ENCODE measurements at regions not wholly inside any gene's neighbourhood (a gene's known extent, or its start where the extent isn't known, plus 50 kb on each side); places are given as distances from the start of the nearest gene placed in this dataset.
"Not testable (repeated sequence)": the region's sequence is repeated elsewhere in the genome, so short reads cannot be mapped to it uniquely, and the experiment has no call there.

DNA sequence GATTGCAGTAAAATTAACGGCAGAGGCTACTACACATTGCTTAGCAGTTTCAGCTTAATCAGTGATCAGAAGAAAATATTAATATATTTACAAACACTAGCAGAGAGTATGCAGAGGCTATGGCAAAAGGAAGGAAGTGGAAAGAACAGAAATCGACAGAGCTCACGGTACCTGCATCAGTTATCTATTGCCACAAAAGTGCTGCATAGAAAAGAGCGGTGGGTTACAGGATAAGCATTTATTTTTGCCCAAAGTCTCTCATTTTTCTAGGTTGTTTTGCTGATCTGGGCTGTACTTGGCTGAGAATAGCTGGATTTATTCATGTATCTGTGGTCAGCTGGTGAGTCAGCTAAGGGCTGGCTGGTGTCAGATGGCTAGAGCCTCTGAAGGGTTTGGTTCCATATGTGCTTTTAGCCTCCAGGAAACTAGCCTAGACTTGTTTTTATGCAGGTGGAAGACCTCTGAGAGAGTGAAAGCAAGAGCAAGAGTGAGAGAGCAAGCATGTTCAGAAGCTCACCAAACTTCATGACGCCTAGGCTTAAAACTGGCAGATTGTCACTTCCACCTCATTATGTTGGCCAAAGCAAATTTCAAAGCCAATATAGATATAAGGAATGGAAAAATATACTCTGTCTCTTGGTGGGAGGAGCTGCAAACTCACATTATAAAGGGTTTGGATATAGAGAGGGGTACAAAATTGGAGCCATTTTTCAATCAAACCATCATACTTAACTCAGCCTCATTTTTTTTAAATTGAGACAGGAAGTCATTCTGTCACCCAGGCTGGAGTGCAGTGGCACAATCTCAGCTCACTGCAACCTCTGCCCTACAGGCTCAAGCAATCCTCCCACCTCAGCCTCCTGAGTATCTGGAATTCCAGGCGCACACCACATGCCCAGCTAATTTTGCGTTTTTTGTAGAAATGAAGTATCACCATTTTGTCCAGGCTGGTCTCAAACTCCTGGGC lies 153.2 kb upstream of the RPL34 start:
- H3K4me3 Mint-ChIP-seq, result peak overlapping the region; percentile 81
- no peaks in the 10 kb centered on the region for H3K9me3 Mint-ChIP-seq
- peak overlapping the region; percentile 97 for H3K27ac Mint-ChIP-seq
- H3K4me1 Mint-ChIP-seq (ENCODE audit: low read depth), result peaks cover 39% of the 10 kb centered on the region
- no peaks in the 10 kb centered on the region for H3K27me3 Mint-ChIP-seq (ENCODE audit: low read depth)
- peaks cover 4% of the 10 kb centered on the region for H3K36me3 Mint-ChIP-seq (ENCODE audit: low read depth)
- peak; percentile 37 for DNase-seq (ENCODE audit: low spot score)

DNA sequence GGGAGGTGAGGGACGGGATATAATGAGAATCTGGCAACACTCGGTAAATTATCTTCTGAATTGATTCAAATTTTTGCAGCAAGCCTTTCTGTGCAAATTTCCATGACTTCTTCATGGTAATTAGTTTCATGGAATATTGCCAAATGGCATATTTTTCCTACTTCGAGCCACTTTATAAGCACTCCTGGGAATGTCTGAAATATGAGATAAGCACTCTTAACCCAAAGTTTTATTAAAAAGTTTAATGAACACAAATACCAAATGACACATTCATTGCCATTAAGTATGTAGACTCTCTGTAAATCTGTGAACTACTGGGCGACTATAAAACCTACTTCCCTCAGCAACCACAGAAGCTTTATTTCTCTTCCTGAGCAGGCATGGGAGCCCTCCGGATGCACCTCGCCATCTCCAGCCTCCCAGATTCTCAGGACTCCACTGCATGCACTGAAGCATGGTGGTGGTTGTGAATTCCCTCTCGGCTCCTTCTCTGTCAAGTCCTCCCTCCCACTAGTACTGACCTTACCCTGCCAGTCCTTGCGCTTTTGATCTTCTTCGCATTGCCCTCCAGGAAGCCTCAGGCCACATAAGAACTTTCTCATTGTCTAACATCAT lies 154.4 kb upstream of the RPL34 start:
- H3K4me3 Mint-ChIP-seq, result peak overlapping the region; percentile 81
- DNase-seq (ENCODE audit: low spot score), result no peak
- peaks cover 39% of the 10 kb centered on the region for H3K4me1 Mint-ChIP-seq (ENCODE audit: low read depth)
- peaks cover 2% of the 10 kb centered on the region for H3K36me3 Mint-ChIP-seq (ENCODE audit: low read depth)
- H3K9me3 Mint-ChIP-seq, result no peaks in the 10 kb centered on the region
- no peaks in the 10 kb centered on the region for H3K27me3 Mint-ChIP-seq (ENCODE audit: low read depth)
- peak overlapping the region; percentile 43 for H3K27ac Mint-ChIP-seq

DNA sequence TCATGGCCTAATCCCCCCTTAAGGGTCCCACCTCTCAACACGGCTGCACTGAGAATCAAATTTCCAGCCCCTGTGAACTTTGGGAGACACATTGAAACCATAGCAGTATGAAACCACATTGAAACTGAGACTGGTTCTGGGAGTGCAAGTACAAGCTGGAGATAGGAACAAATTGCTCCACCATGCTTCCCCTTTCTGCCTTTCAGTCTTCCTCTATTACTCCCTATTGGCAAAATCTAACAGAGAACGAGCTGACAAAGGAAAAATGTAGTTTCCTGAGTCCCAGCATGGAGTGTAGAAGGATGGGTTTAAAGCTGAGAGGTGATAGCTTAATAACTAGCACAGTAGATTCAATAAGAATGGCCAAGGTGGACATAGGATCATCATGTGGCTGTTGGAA lies 161.7 kb upstream of the RPL34 start:
- H3K27me3 Mint-ChIP-seq (ENCODE audit: low read depth), result peaks cover 17% of the 10 kb centered on the region
- no peak overlapping the region for H3K4me3 Mint-ChIP-seq
- no peak overlapping the region for H3K27ac Mint-ChIP-seq
- no peaks in the 10 kb centered on the region for H3K9me3 Mint-ChIP-seq
- H3K36me3 Mint-ChIP-seq (ENCODE audit: low read depth), result no peaks in the 10 kb centered on the region
- no peak for DNase-seq (ENCODE audit: low spot score)
- H3K4me1 Mint-ChIP-seq (ENCODE audit: low read depth), result no peaks in the 10 kb centered on the region

DNA sequence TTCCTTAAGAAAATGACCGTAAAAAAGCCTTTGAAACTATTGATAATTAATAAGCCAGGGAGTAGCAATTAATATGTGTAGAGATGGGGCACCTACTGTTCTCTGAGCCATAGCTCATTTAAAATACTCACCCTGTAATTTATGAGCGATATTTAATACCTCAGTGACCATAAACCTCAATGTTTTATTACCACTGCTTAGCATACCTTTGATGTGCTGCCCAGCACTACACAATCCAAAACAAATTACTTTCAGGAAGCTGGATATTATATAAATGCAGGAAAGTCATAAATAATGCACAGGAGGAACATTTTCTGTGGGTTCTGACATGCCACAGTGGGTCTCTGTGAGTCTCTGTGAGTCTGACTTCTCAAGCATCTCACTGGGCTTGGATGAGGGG lies 166.1 kb upstream of the RPL34 start:
- Mint-ChIP-seq H3K4me3 (no peak overlapping the region), H3K36me3 (ENCODE audit: low read depth) (no peaks in the 10 kb centered on the region), H3K27ac (no peak overlapping the region), H3K4me1 (ENCODE audit: low read depth) (peaks cover 3% of the 10 kb centered on the region), H3K9me3 (no peaks in the 10 kb centered on the region), H3K27me3 (ENCODE audit: low read depth) (peaks cover 26% of the 10 kb centered on the region)
- DNase-seq (ENCODE audit: low spot score), result no peak

DNA sequence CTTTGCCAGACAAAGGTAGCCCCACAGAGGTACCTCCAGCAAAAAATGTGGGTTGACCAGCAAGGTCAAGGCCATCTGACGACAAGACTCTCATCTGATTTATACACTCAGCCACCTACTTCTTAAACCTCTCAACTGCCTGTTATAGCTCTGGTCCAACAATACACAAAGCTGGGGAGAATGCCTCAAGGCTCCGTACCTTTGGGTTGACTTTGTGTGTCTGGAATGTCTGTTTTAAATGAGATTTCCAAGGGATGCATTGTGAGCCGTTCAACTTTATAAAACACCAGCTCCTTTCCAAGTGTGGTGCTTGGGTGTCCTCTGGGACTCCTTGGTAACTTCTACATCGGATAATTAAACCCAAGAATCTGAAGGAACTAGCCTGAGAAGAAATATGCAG lies 167.0 kb upstream of the RPL34 start:
- no peaks in the 10 kb centered on the region for H3K9me3 Mint-ChIP-seq
- no peak overlapping the region for H3K4me3 Mint-ChIP-seq
- no peaks in the 10 kb centered on the region for H3K36me3 Mint-ChIP-seq (ENCODE audit: low read depth)
- no peak overlapping the region for H3K27ac Mint-ChIP-seq
- no peak for DNase-seq (ENCODE audit: low spot score)
- peaks cover 7% of the 10 kb centered on the region for H3K4me1 Mint-ChIP-seq (ENCODE audit: low read depth)
- peaks cover 26% of the 10 kb centered on the region for H3K27me3 Mint-ChIP-seq (ENCODE audit: low read depth)

DNA sequence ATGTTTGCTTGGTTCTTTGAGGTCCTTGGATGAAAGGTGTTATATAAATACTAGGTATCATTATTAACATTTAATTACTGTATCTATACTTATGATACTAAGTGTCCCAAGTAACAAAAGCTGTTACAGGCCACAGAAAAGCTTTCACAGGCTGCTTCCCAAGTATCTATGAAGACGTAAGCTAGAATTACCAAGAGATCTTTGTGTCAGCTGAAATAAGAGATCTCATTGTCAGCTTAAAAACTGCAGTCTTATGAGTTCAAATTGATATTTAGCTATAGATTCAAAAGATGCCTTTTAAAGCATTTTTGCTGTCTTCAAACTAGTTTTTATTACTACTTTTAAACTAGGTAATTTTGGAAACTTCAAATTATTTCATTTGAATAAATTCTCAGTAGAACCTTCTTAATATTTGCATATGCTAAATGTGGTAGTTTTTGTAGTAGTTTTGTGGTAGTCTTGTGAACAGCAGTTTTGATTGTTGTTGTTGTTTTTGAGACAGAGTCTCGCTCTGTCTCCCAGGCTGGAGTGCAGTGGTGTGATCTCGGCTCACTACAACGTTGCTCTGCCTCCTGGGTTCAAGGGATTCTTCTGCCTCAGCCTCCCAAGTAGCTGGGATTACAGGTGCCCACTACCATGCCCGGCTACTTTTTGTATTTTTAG lies 170.0 kb upstream of the RPL34 start:
- peaks cover 24% of the 10 kb centered on the region for H3K27me3 Mint-ChIP-seq (ENCODE audit: low read depth)
- no peaks in the 10 kb centered on the region for H3K36me3 Mint-ChIP-seq (ENCODE audit: low read depth)
- peaks cover 7% of the 10 kb centered on the region for H3K4me1 Mint-ChIP-seq (ENCODE audit: low read depth)
- no peak for DNase-seq (ENCODE audit: low spot score)
- no peak overlapping the region for H3K27ac Mint-ChIP-seq
- no peaks in the 10 kb centered on the region for H3K9me3 Mint-ChIP-seq
- no peak overlapping the region for H3K4me3 Mint-ChIP-seq

DNA sequence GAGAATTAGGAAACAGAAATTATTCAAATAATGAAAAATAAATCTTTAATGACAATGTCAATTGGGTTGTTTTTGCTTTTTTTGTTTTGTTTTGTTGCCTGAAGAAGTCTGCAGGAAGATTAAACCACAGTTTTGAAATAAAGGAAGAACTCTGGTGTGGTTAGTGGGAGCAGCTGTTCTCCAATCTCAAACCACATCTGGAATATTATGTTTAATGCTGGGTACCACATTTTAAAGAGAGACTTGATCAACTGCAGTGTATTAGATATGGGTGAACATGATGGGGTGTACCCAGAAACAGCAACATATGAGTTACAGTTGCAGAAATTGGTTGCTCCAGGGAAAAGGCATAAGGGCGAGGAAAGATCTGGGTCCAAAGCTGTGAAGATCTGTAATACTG lies 171.2 kb upstream of the RPL34 start:
- no peak for DNase-seq (ENCODE audit: low spot score)
- no peak overlapping the region for H3K27ac Mint-ChIP-seq
- H3K9me3 Mint-ChIP-seq, result no peaks in the 10 kb centered on the region
- H3K4me1 Mint-ChIP-seq (ENCODE audit: low read depth), result peaks cover 7% of the 10 kb centered on the region
- no peak overlapping the region for H3K4me3 Mint-ChIP-seq
- H3K36me3 Mint-ChIP-seq (ENCODE audit: low read depth), result no peaks in the 10 kb centered on the region
- H3K27me3 Mint-ChIP-seq (ENCODE audit: low read depth), result peaks cover 16% of the 10 kb centered on the region

DNA sequence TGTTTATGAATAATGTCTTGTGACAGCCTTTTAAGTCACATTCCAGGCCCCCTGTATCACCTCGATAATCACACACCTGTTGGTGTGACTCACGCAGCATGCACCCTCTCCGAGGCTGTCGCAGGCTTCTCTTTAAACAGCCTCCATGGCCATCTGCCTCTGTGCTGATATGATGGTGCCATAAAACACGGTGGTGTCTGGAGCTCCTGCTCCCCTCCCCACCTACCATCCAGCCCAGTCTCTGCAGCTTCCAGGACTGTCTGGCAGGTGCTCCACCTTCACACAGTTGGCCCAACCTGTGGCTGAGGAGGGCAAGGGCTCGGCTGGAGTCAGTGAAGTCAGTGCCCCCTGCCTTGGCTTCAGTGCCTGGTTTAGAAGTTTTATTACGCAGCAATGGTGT lies 173.8 kb upstream of the RPL34 start:
- Mint-ChIP-seq H3K27me3 (ENCODE audit: low read depth) (peaks cover 12% of the 10 kb centered on the region), H3K36me3 (ENCODE audit: low read depth) (no peaks in the 10 kb centered on the region), H3K4me1 (ENCODE audit: low read depth) (peaks cover 10% of the 10 kb centered on the region), H3K4me3 (no peak overlapping the region), H3K27ac (no peak overlapping the region), H3K9me3 (no peaks in the 10 kb centered on the region)
- no peak for DNase-seq (ENCODE audit: low spot score)

DNA sequence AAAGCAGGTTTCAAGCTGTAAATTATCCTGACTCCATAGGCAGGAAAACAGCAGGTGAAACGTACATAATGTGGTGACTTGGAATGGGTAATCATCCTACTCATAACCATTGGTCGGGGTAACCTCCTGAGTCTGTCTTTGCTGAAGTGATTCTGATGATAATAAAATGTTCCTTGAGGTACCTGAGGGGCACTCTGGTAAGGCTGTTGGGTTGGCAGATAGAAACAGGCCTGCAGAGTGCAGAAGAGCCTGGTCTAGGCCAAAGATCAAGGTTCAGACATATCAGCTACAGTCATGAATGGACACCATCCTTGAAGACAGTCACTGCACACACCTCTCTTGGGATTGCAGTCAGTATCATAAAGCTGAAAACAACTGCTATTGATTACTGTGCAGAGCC lies 174.7 kb upstream of the RPL34 start:
- Mint-ChIP-seq H3K4me1 (ENCODE audit: low read depth) (peaks cover 10% of the 10 kb centered on the region), H3K27me3 (ENCODE audit: low read depth) (peaks cover 12% of the 10 kb centered on the region), H3K27ac (no peak overlapping the region), H3K9me3 (no peaks in the 10 kb centered on the region), H3K4me3 (no peak overlapping the region), H3K36me3 (ENCODE audit: low read depth) (no peaks in the 10 kb centered on the region)
- DNase-seq (ENCODE audit: low spot score), result no peak

DNA sequence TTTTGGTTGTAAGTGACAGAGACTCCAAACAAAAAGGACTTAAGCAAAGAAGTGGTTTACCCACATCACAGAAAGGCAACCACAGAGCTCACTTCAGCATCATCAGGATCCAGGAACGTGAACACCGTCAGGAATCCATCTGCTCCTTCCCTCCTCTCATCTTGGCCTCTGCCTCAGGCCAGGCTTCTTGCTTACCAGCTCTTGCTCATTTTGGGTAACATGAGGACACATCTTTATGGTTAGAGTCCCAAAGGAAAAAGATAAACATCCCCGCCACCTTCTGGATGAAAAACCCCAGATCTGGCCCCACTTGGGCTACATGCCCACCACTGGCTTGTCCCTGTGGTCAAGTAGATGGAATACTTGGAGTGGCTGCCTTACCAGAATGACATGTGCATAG lies 176.8 kb upstream of the RPL34 start:
- H3K9me3 Mint-ChIP-seq, result peaks cover 6% of the 10 kb centered on the region
- H3K4me1 Mint-ChIP-seq (ENCODE audit: low read depth), result peaks cover 13% of the 10 kb centered on the region
- peaks cover 5% of the 10 kb centered on the region for H3K36me3 Mint-ChIP-seq (ENCODE audit: low read depth)
- peaks cover 21% of the 10 kb centered on the region for H3K27me3 Mint-ChIP-seq (ENCODE audit: low read depth)
- H3K4me3 Mint-ChIP-seq, result no peak overlapping the region
- H3K27ac Mint-ChIP-seq, result peak overlapping the region; percentile 28
- DNase-seq (ENCODE audit: low spot score), result no peak

DNA sequence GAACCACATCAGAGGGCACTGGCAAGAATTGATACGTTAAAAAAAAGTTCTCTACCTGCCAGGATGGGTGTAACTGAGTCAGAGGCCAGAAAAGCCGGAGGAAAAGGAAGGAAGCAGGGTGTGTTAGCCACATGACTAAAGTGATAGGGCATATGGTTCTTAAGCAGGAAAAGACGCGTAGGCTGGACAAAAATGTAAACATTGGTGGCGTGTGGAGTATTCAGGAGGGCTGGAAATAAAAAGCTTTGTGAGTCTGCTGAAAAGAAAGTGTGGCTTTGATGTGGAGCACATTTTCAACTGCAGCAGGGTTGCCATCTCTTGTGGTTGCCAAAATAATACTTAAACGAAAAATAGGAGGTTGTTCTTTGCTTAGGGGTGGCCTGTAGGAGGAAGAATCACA lies 186.5 kb upstream of the RPL34 start:
- Mint-ChIP-seq H3K9me3 (peaks cover 4% of the 10 kb centered on the region), H3K4me3 (peak overlapping the region; percentile 53), H3K27ac (peak overlapping the region; percentile 83), H3K27me3 (ENCODE audit: low read depth) (no peaks in the 10 kb centered on the region), H3K4me1 (ENCODE audit: low read depth) (peaks cover 35% of the 10 kb centered on the region), H3K36me3 (ENCODE audit: low read depth) (peaks cover 3% of the 10 kb centered on the region)
- DNase-seq (ENCODE audit: low spot score), result peak; percentile 42

DNA sequence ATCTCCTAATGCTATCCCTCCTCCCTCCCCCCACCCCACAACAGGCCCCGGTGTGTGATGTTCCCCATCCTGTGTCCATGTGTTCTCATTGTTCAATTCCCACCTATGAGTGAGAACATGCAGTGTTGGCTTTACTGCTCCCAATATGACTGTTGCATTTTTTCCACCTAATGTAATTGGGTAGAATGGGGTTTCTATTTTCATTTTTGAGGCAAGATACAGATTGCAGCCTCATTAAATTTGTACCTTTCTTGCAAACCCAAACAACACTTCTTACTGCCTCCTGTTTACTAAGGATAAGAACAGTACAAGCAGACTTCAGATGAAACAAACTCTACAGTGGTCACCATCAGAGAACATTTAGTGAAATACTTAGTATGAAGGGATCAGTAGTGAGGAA lies 187.0 kb upstream of the RPL34 start:
- not testable (repeated sequence) for DNase-seq (ENCODE audit: low spot score); H3K27me3 Mint-ChIP-seq (ENCODE audit: low read depth); H3K9me3 Mint-ChIP-seq; H3K36me3 Mint-ChIP-seq (ENCODE audit: low read depth)
- Mint-ChIP-seq H3K27ac (peak overlapping the region; percentile 83), H3K4me3 (peak overlapping the region; percentile 53), H3K4me1 (ENCODE audit: low read depth) (peaks cover 32% of the 10 kb centered on the region)

DNA sequence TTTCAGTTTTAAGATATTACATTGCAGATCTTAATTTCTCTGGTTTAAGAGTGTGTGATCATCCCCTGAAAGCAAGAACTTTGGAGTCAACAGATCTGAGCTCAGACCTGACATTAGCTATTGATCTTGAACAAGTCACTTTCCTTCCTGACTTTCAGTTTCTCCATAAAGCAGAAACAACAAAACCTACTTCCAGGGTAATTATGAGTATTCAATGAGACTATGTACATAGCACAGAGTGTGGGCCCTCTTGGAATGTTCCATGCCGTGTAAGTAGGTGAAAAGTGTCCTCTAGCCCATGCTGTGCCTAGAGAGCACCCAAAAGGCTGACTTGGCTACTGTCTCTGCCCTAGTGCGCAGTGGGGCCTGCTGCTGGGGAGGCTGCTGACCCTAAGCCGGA lies 188.0 kb upstream of the RPL34 start:
- DNase-seq (ENCODE audit: low spot score), result no peak
- Mint-ChIP-seq H3K27me3 (ENCODE audit: low read depth) (no peaks in the 10 kb centered on the region), H3K4me1 (ENCODE audit: low read depth) (peaks cover 38% of the 10 kb centered on the region), H3K27ac (peak overlapping the region; percentile 23), H3K4me3 (peak overlapping the region; percentile 4), H3K9me3 (peaks cover 3% of the 10 kb centered on the region), H3K36me3 (ENCODE audit: low read depth) (peaks cover 3% of the 10 kb centered on the region)

DNA sequence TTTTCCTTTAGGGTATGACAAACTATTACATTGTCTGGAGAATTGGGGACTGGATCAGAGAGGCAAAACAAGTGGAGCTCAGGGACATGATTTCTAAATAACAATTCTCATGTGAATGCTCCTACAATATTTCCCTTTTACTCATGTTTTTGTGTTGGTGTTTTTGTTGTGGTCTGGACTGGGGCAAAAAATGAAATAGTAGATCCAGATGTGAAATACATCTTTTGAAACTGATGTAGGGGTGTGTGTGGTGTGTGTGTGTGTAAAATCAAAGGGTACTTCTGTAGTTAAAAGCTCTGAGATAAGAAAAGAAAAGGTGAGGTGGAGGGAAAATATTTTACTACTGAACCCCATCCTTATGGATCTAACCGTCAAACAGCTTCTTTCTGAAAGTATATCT lies 188.4 kb upstream of the RPL34 start:
- peak overlapping the region; percentile 23 for H3K27ac Mint-ChIP-seq
- H3K4me3 Mint-ChIP-seq, result peak overlapping the region; percentile 4
- H3K36me3 Mint-ChIP-seq (ENCODE audit: low read depth), result peaks cover 3% of the 10 kb centered on the region
- no peak for DNase-seq (ENCODE audit: low spot score)
- H3K27me3 Mint-ChIP-seq (ENCODE audit: low read depth), result no peaks in the 10 kb centered on the region
- H3K4me1 Mint-ChIP-seq (ENCODE audit: low read depth), result peaks cover 40% of the 10 kb centered on the region
- H3K9me3 Mint-ChIP-seq, result no peaks in the 10 kb centered on the region

Data from T-helper 2 cell treated with Interferon-gamma antibody and Interleukin-4, amounts not matched to agents 5 μg/mL and 100 μg/mL, for 36 hours (primary cell).